Gastroesophageal sphincter (tissue), 4 donors: ENCODE measurements at regions not wholly inside any gene's neighbourhood (a gene's known extent, or its start where the extent isn't known, plus 50 kb on each side); places are given as distances from the start of the nearest gene placed in this dataset.

Experiments used
- ATAC-seq: fragments of 150-250 bp; one replicate; pipeline ENCODE4 v1.9.1; 2016; ENCODE audit warnings: mild to moderate bottlenecking, moderate library complexity
- H3K27ac ChIP-seq, 4 donors: fragments of 200-600 bp; sonication (generic) in 3 of 4; 1 replicate in 3 of 4; 2 replicates in 1 of 4; pipeline ENCODE4 v1.5.1; 2016 to 2019
- H3K27me3 ChIP-seq: fragments of 200-600 bp; sonication (generic); one replicate; pipeline ENCODE4 v1.5.1; 2019
- H3K36me3 ChIP-seq, 2 donors: fragments of 200-600 bp; sonication (generic); one replicate each; pipeline ENCODE4 v1.5.1; 2019; ENCODE audit warnings: control low read depth in 1 of 2
- H3K4me1 ChIP-seq, 3 donors: fragments of 200-600 bp; sonication (generic); 1 replicate in 2 of 3; 2 replicates in 1 of 3; pipeline ENCODE4 v1.5.1; 2016 to 2019; ENCODE audit warnings: control low read depth in 2 of 3
- H3K4me3 ChIP-seq, 2 donors: fragments of 200-600 bp; sonication (generic); one replicate each; pipeline ENCODE4 v1.5.1; 2019; ENCODE audit warnings: mild to moderate bottlenecking in 1 of 2, moderate library complexity in 1 of 2
- H3K9me3 ChIP-seq, 3 donors: fragments of 200-600 bp; sonication (generic); one replicate each; pipeline ENCODE4 v1.5.1; 2017 to 2019; ENCODE audit warnings: control low read depth in 2 of 3
- CTCF ChIP-seq, 4 experiments: fragments of 200-600 bp in 2 of 4; fragments of 450-650 bp in 2 of 4; sonication (generic) in 1 of 4; IDR thresholded peaks; one replicate each; pipeline ENCODE4 v1.5.1; 2017 to 2019; ENCODE audit warnings: antibody characterized with exemption in 4 of 4, mild to moderate bottlenecking in 2 of 4, moderate library complexity in 2 of 4
- EP300 ChIP-seq: sonication (generic); formaldehyde crosslinking; IDR thresholded peaks from one replicate; pipeline ENCODE4 v1.6.1; 2017; ENCODE audit warnings: antibody characterized with exemption, mild to moderate bottlenecking
- POLR2A ChIP-seq, 2 donors: fragments of 450-650 bp; IDR thresholded peaks; one replicate each; pipeline ENCODE4 v1.6.1; 2017; ENCODE audit warnings: antibody characterized with exemption in 2 of 2, mild to moderate bottlenecking in 2 of 2, moderate library complexity in 1 of 2
- POLR2AphosphoS5 ChIP-seq: sonication (generic); formaldehyde crosslinking; IDR thresholded peaks from one replicate; pipeline ENCODE4 v1.6.1; 2017; ENCODE audit warnings: antibody characterized with exemption
- WGBS, 2 donors: methylation state at CpG; one replicate each; pipeline ENCODE4 v1.1.5; 2018; ENCODE audit warnings: low coverage in 1 of 2; 5-methylcytosine and 5-hydroxymethylcytosine counted together

GRCh38 chr15:95113041-95113440, 881.7 kb downstream of the MCTP2 start:
- no peaks in the 10 kb centered on the region for H3K27me3 ChIP-seq
- no peaks in the 10 kb centered on the region for H3K9me3 ChIP-seq
- no peaks in the 10 kb centered on the region for H3K4me1 ChIP-seq
- H3K27ac ChIP-seq, result no peak overlapping the region
- ATAC-seq, result no peak
- TF ChIP-seq EP300 (no peak), POLR2AphosphoS5 (no peak), CTCF (IDR thresholded peaks at IDR 0.05) (no peak), POLR2A (IDR thresholded peaks at IDR 0.05) (no peak)
- 68 to 89% methylated on average over 1 of the region's 1 CpG for WGBS, 2 donors
- no peak overlapping the region for H3K4me3 ChIP-seq
- H3K36me3 ChIP-seq, result no peaks in the 10 kb centered on the region

- 66 to 73% methylated on average over 3 to 4 of the region's 4 CpGs for WGBS, 2 donors
- H3K4me1 ChIP-seq, result no peaks in the 10 kb centered on the region
- H3K27ac ChIP-seq, result no peak overlapping the region
- no peak for ATAC-seq
- no peak overlapping the region for H3K4me3 ChIP-seq
- no peaks in the 10 kb centered on the region for H3K36me3 ChIP-seq
- TF ChIP-seq POLR2AphosphoS5, result no peak
- no peak for TF ChIP-seq CTCF (IDR thresholded peaks at IDR 0.05)
- TF ChIP-seq EP300, result no peak
- no peak for TF ChIP-seq POLR2A (IDR thresholded peaks at IDR 0.05)
- H3K27me3 ChIP-seq, result no peaks in the 10 kb centered on the region
- H3K9me3 ChIP-seq, result no peaks in the 10 kb centered on the region
Measured at GRCh38 chr15:95119041-95119610, 887.8 kb downstream of the MCTP2 start.

GRCh38 chr15:95120595-95120994, 889.2 kb downstream of the MCTP2 start:
- no peaks in the 10 kb centered on the region for H3K9me3 ChIP-seq
- no peak for ATAC-seq
- H3K4me1 ChIP-seq, result no peaks in the 10 kb centered on the region
- H3K4me3 ChIP-seq, result no peak overlapping the region
- WGBS, 2 donors, result 65 to 76% methylated on average over 2 to 3 of the region's 3 CpGs
- no peaks in the 10 kb centered on the region for H3K36me3 ChIP-seq
- no peak for TF ChIP-seq POLR2A (IDR thresholded peaks at IDR 0.05)
- TF ChIP-seq EP300, result no peak
- TF ChIP-seq CTCF (IDR thresholded peaks at IDR 0.05), result no peak
- TF ChIP-seq POLR2AphosphoS5, result no peak
- no peaks in the 10 kb centered on the region for H3K27me3 ChIP-seq
- H3K27ac ChIP-seq, result no peak overlapping the region

GRCh38 chr15:95121191-95121590, 889.8 kb downstream of the MCTP2 start:
- no peak for TF ChIP-seq POLR2A (IDR thresholded peaks at IDR 0.05)
- TF ChIP-seq POLR2AphosphoS5, result no peak
- TF ChIP-seq CTCF (IDR thresholded peaks at IDR 0.05), result no peak
- TF ChIP-seq EP300, result no peak
- 100% methylated on average over 1 of the region's 1 CpG; no CpG with 5 or more reads in 1 of the 2 donors for WGBS, 2 donors
- Histone ChIP-seq H3K27me3 (no peaks in the 10 kb centered on the region), H3K4me3 (no peak overlapping the region), H3K36me3 (no peaks in the 10 kb centered on the region), H3K9me3 (no peaks in the 10 kb centered on the region), H3K4me1 (no peaks in the 10 kb centered on the region), H3K27ac (no peak overlapping the region)
- no peak for ATAC-seq

- no peak for ATAC-seq
- no peaks in the 10 kb centered on the region for H3K9me3 ChIP-seq
- no peak overlapping the region for H3K4me3 ChIP-seq
- 86 to 100% methylated on average over 2 of the region's 2 CpGs for WGBS, 2 donors
- H3K4me1 ChIP-seq, result peaks cover 0 to 11% (median 0%) of the 10 kb centered on the region in 3 donors
- H3K27me3 ChIP-seq, result no peaks in the 10 kb centered on the region
- H3K36me3 ChIP-seq, result no peaks in the 10 kb centered on the region
- no peak for TF ChIP-seq CTCF (IDR thresholded peaks at IDR 0.05)
- TF ChIP-seq POLR2AphosphoS5, result no peak
- no peak for TF ChIP-seq POLR2A (IDR thresholded peaks at IDR 0.05)
- TF ChIP-seq EP300, result no peak
- H3K27ac ChIP-seq, result no peak overlapping the region
Measured at GRCh38 chr15:95125803-95126202, 894.4 kb downstream of the MCTP2 start.
